ENCODE measurements at regions not wholly inside any gene's neighbourhood (a gene's known extent, or its start where the extent isn't known, plus 50 kb on each side); places are given as distances from the start of the nearest gene placed in this dataset.

DNA sequence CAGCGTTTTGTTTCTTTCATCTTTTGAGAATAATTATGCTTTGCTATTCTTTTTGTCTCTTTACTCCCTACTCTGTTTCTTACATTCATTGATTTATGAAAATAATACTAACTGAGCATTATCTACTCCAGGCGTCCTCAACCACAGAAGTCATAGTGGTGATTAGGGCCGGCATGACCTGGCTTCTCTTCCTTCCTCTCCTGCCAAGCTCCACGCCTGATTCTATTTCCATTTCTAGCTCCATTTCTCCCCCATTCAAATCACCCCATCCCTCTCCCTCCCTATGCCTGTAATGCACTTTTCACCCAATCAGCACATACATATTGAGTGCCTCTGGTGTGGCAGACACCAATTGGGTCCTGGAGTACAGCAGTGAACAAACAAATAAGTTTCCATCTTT lies 183.2 kb upstream of the GPR12 start:
- DNase-seq (ENCODE audit: extremely low read depth, low read depth): no peak

DNA sequence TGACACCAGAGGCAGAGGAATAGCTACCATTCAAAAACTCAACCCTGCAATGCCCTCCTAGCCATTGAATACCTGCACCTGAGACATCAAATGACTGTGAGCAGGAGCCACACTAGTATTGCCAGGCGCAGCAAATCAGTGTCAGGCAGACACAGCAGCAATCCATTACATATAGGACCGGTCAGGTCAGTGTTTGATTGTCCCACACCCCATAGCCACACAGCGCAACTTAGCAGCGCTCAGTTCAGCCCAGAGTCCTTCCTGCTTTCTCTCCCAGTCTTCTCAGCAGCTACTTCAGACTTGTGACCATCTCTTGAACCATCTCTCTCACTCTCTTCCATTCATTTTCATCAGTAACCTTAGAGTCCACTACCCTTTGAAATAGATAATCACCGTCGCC lies 181.6 kb upstream of the GPR12 start:
- DNase-seq (ENCODE audit: extremely low read depth, low read depth): no peak

DNA sequence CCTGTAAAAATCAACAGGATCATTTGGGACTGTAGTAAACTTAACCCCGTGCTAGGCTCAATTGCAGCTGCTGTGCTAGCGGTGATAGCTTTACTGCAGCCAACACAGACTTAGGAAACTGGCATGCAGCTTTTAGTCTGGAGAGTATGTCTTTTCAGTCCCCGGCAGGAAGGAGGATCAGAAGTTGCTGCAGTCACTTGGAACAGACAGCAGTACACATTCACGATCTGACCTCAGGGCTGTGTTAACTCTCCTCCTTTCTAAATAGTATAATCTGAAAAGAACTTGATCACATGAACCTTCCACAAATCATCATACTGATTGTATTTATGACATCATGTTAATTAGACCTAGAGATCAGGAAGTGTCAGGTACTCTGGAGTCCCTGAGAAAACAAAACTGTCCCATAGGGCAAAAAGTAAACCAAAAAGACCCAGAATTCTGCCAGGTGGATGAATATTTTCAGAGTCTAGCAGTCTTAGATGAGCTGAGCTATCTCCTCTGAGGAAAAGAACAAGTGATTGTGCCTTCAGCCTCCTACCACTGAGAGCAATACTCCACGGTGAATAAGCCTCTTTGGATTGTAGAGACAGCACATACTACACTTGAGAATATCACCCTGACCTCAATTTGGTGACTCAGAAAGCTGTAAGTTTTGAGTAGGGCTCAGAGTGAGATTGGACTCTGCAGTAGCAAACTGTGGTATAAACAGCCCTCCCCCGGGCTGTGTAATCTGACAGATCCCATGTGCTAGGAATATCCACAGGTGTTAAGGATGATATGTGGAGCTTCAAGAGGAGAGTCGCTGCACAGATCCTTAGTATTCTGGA lies 181.0 kb upstream of the GPR12 start:
- no peak for DNase-seq (ENCODE audit: extremely low read depth, low read depth)

DNA sequence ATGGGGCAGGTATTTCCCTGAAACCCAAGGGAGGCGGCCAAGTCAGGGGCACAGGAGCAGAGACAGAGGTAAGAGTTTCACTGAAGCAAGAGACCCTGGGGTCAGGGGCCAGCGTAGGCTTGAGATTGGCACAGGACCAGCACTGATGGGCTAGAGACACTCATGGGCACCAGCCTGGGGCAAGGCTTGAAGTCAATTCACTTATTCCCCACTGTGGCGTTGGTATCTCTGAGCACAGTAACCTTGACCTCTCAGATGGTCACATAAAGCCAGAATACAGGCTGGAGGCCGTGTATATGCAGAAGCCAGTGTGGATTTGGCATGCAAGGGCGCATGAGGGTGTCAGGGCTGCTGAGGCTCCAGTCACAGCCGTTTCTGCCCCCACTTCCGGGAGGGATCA lies 173.5 kb upstream of the GPR12 start:
- no peak for DNase-seq (ENCODE audit: extremely low read depth, low read depth)

DNA sequence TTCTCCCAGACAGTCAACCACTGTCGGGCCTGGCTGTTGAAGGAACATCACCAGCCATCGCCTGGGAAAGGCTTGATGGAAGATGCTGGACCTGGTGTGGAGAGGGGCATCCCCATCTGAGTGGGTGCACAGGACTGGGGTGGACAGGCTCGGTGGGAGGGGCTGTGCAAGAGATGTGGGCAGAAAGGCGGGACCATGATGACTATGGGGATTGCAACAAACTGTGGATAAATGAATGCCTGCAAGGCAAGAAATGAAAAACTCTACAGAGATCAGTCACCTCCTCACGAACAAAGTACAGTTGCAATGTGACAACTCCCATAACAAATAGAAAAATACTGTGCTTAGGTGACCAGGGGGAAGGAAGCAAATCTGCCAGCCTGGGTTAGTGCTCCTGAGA lies 171.9 kb upstream of the GPR12 start:
- DNase-seq (ENCODE audit: extremely low read depth, low read depth): no peak

DNA sequence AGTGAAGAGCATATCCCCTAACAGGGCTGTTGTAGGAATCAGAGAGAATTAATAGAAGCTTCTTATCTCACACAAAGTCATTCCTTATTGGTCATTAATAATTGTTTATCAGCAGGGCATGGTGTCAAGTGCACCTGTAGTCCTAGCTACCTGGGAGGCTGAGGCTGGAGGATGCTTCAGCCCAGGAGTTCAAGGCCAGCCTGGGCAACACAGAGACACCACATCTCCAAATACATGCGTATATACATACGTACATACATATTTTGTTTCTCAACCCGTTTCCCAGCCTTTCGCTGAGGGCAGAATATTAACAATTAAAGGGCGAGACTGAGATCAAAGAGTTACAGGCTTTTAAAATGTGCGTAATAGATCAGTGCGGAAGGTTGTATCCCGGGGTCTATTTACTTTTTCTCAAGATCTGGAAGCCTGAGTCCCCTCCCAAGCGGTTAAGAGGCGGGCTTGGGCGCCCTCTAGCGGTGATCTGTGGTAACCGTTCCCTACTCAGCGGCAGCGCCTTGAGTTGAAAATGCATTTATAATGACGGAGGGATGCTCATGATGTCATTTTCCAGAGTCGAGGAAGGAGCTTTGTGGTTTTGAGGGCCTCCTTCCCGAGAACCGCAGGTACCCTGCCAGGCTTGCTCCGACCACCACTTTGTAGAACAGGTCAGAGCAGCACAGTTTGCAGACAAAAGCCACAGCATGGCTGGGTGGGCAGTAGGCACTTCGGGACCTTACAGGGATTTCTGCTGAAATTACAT lies 169.6 kb upstream of the GPR12 start:
- DNase-seq (ENCODE audit: extremely low read depth, low read depth): peak; percentile 48

DNA sequence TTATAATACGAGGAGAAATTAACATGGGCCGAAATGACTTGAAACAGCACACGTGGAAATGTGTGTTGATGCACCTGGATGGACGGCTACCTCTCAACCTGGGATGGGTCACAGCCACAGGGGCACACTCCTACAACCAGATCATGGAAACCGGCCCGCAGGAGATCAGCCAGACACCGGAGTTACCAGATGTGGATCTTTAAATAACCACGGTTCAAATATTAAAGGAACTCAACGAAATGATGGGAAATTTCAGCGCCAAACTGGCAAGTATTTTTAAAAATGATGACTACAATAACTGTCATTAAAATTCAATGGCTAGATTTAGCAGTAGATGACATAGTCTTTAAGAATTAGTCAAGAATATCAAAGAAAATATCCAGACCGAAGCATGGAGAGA lies 166.9 kb upstream of the GPR12 start:
- DNase-seq (ENCODE audit: extremely low read depth, low read depth): no peak

DNA sequence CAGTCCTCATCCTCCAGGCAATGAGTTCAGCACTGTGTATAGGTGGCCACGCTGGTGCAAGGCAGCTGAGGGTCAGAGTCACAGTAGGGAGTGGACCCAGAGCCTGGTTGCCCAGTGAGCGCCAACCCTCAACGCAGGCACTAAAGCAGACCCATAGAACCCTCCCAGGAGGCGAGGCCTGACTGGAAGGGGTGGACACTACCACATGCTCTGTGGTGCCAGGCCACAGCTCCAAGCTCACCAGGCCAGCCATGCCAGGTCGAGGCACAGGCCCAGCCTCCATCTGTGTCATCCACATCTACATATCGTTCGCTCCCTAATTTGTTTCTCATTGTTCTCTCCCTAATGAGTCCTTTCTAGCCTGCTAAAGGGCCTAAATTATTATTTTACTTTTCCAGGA lies 165.8 kb upstream of the GPR12 start:
- no peak for DNase-seq (ENCODE audit: extremely low read depth, low read depth)

DNA sequence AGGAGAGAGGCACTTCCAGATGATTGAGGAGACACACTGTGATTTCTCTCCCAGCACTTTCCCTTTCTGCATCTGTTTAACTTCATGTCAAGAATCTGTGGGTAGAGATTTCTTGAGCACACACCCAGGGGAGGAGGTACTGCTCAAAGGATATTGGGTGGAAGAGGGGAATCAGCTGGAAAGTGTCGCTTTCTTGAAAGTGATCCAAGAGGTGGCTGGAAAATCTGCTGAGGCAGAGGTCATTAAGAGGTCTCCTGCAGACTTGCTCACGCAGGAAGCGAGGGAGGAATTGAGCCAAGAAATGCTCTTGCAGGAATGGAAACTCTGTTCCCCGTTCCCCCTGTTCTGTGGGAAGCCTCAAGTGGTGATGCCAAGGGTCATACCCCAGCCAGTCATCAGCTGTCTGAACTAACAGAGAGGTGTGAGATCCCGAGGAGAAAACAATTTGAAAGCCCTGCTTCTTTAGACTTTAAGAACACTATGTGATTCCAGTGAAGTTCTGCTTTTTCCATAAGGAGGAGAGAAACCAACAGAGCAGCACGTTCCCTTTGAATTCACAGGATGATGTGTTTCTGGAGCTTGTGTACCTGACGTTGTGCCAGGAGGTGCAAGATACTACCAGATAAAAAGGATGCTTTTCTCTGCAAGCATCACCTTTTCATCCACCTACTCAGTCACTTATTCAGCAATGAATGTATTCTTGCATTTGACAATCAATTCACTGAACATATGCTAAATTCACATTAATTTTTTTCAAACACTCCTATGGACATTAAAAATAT lies 163.4 kb upstream of the GPR12 start:
- no peak for DNase-seq (ENCODE audit: extremely low read depth, low read depth)

DNA sequence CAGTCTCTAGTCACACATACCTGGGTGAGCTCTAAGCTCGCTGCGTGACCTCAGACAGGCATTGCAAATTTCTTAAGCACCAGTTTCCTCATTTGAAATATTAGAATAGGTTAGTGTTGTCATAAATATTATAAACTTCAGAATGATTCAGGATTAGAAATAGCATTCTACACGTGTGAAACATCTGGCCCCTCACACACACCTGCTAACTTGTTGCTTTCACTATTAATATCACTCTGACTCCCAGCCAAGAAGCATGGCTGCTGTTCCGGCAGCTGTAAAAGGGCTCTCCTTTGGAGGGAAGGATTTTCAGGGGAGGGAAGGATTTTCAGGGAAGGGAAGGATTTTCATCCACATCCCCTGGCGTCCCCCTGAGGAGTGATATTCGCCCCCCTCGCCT lies 161.3 kb upstream of the GPR12 start:
- DNase-seq (ENCODE audit: extremely low read depth, low read depth): no peak

DNA sequence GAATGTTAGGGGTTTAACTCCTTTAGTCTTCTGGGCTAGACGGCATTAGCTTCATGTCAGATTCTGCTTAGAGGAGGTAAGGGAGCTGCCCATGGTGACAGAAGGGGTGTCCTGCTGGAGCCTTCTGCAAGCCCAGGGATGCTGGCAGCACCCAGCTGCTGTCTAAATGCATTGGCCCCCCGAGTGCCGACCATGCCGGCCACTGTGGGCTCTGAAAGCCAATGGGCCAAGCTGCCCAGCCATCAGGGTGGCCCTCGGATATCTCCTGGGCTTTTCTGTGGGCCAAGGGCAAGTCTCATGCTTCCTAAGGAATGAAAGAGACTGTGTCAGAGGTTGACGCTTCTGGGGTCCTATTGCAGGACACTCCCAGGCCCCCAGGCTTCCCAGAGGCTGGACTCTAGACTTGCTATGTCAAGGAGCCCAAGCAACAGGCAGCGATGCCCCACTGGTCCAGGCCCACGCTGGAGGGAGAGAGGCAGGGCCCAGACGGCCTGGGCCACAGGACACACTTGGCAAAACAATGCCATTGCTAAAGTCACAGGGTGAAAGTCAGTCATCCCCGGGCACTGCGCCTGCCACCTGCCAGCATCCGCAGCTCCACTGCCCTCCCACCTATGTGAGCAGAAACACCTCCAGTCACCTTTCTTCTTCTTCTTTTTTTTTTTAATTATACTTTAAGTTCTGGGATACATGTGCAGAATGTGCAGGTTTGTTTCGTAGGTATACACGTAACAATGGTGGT lies 160.2 kb upstream of the GPR12 start:
- no peak for DNase-seq (ENCODE audit: extremely low read depth, low read depth)

DNA sequence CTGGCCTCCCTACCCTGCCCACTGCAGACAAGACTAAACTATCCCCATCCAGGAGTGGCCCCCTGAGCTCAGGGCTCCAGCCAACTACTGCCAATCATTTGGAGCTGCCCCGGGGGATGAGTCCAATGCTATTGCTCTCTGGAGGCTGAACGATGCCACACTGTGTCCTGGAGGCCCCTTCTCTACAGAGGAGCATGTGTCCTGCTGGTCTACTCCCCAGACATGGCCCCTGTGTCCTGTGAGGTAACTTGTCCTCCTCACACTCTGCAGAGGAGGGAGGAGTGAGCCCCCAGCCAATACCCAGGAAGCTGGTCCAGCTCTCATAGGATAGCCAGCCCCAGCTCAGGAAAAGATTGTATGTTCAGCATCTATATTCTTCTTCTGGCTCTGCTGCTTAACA lies 159.1 kb upstream of the GPR12 start:
- DNase-seq (ENCODE audit: extremely low read depth, low read depth): no peak

DNA sequence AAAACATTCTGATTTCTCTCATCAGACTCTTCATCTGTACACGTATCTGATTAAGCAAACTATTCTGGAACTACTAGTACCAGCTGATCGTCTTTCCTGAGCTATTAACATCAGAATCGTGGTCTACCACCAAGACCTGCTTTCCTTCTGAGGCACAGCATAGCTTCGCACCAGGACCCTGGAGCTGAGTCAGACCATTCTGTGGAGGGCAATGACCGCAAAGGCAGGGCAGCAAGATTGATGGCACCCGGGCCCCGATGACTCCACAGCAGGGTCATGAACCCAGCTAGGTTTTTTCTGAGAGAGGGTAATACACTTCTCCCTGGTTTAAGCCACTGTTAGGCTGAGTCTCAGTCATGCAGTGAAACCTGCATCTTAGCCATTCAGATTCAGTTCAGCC lies 158.7 kb upstream of the GPR12 start:
- no peak for DNase-seq (ENCODE audit: extremely low read depth, low read depth)

DNA sequence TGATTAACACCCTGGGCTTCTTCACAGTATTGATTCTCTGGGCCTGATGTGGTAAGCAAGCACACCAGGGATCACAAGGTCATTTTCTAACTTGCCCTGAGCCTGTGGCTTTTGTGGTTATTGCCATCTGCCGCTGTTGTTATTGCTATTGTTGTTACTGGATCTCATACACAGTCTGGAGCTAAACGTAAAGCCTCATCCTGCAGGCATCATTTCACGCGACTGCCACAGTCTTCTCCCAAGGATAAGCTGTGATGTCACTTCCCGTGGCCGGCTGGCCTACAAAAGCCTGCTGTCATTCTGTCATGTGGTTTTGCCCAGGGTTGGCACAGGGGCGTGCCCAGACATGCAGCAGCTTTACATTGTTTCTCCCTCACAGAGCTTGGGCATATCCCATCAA lies 154.0 kb upstream of the GPR12 start:
- DNase-seq (ENCODE audit: extremely low read depth, low read depth): no peak

DNA sequence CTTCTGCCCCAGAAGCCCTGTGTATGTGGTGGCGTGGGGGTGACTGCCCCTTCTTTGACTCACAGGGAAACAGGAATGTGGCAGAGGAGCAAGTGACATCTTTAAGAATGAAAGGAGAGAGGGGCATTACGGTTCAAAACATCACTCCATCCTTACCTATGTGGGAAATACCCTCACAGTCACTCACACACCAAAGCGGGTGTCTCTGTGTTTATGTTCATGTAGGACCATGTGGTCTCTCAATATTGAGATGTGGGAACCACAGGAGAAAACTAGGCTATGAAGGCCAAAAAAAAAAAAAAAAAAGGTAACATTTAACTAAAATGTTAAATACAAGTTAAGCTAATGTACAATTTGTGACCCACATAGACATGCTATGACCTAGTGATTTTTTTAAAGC lies 153.6 kb upstream of the GPR12 start:
- DNase-seq (ENCODE audit: extremely low read depth, low read depth): no peak

DNA sequence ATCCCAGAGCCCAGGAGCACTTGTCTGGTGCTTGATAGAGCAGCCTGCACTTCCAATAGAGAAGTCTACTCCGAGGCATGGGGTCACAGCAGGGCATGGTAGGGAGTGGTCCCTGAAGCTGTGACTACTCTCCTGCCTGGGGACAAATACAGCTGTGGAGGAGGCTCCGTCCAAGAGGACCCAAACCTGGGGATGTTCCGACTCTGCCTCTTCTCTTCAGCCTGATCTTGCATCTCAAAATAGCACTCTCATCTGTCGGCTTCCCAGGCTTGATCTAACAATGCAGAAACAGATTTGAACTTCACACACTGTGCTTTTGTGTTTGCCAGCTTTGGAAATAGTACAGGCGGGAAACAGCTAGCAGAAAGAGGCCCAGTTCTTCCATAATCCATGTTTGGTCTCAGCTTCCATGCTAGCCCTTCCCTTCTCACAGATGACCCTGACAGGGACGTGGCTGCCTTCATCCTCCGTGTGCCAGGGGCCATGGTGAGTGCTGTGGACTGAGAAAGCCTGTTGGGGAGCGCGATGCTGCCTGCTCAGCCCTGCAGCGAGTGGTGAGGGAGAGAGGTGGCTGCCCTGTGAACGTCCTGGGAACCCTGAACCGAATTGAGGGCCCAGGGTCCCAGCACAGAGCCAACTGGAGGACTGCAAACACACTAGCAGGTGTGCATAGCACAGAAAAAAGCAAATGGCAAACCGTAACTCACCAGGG lies 150.3 kb upstream of the GPR12 start:
- DNase-seq (ENCODE audit: extremely low read depth, low read depth): no peak

DNA sequence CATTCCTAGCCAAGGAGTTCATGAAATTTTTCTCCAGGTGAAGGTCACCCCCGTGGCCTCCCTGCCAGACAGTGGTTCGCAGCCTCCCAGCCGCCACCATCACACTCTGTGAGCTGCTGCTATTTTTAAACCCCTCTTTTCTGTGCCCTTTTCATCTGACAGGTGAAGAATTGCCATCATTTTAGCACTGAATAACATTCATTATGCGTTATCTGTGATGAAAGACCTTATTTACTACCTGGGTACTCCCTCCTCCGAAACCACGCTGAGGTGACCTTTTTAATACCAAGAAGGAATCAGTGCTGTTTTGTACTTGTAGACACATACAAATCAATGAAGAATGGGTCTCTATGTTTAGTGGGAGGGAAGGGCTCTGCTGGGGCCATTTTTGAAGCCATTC lies 148.9 kb upstream of the GPR12 start:
- no peak for DNase-seq (ENCODE audit: extremely low read depth, low read depth)

DNA sequence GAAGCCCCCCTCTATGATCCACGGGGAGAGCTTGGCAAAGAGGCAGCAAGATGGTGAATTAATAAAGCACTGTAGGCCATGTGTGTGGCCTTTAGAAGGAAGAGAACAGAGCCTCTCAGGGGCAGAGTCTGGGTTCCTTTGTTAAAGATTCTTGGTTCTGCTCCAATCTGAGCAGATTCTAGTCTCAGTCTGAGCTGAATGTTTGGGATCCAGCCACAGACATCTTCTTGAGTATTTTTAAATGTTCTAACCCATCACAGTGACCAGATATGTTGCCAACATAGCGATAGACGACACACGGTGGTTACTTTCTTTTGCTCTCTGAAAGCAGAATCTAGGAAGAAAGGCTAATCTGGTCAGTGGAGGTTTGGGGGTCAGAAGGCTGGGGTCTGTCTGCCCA lies 147.5 kb upstream of the GPR12 start:
- DNase-seq (ENCODE audit: extremely low read depth, low read depth): no peak

DNA sequence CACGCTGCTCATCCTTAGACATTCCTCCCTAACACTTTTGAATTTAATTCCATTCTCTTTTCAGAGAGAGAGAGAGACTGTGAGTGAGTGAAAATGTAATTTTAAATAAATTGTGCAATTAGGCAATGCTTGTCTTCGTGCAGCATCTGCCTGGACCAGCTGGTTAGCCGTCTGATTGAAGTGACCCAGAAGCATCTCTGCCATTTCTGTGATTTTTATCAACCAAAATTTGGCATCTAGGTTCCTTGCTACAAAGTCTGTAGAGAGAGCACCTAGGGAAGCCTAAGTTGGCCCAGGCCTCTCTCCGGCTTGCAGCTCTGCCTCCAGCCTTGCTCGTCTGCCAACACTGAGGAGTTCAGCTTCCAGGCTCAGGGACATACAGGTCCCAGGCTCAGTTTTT lies 138.6 kb upstream of the GPR12 start:
- DNase-seq (ENCODE audit: extremely low read depth, low read depth): no peak

Data from NCI-H460 (cell line).